ENCODE measurements at regions not wholly inside any gene's neighbourhood (a gene's known extent, or its start where the extent isn't known, plus 50 kb on each side); places are given as distances from the start of the nearest gene placed in this dataset.
A peak's percentile ranks its signal among the peaks of the same experiment; 100 is the strongest.
"Not testable (repeated sequence)": the region's sequence is repeated elsewhere in the genome, so short reads cannot be mapped to it uniquely, and the experiment has no call there.

DNA sequence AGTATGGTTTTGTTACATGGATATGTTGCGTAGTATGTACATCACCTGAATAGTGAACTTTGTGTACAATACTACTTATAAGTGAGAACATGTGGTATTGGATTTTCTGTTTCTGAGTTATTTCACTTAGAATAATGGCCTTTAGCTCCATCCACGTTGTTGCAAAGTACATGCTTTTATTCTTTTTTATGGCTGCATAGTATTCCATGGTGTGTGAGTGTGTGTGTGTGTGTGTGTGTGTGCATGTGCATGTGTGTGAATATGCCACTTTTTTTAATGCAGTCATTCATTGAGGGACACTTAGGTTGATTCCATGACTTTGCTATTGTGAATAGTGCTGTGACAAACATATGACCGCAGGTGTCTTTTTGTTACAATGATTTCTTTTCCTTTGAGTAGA is 147.8 kb downstream of the LEPR start:
- TF ChIP-seq, protein P1, sequence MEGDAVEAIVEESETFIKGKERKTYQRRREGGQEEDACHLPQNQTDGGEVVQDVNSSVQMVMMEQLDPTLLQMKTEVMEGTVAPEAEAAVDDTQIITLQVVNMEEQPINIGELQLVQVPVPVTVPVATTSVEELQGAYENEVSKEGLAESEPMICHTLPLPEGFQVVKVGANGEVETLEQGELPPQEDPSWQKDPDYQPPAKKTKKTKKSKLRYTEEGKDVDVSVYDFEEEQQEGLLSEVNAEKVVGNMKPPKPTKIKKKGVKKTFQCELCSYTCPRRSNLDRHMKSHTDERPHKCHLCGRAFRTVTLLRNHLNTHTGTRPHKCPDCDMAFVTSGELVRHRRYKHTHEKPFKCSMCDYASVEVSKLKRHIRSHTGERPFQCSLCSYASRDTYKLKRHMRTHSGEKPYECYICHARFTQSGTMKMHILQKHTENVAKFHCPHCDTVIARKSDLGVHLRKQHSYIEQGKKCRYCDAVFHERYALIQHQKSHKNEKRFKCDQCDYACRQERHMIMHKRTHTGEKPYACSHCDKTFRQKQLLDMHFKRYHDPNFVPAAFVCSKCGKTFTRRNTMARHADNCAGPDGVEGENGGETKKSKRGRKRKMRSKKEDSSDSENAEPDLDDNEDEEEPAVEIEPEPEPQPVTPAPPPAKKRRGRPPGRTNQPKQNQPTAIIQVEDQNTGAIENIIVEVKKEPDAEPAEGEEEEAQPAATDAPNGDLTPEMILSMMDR (IDR thresholded peaks at IDR 0.05; ENCODE audit: low read depth, low read length), result no peak
- DNase-seq (ENCODE audit: extremely low read depth, low read depth), result no peak

DNA sequence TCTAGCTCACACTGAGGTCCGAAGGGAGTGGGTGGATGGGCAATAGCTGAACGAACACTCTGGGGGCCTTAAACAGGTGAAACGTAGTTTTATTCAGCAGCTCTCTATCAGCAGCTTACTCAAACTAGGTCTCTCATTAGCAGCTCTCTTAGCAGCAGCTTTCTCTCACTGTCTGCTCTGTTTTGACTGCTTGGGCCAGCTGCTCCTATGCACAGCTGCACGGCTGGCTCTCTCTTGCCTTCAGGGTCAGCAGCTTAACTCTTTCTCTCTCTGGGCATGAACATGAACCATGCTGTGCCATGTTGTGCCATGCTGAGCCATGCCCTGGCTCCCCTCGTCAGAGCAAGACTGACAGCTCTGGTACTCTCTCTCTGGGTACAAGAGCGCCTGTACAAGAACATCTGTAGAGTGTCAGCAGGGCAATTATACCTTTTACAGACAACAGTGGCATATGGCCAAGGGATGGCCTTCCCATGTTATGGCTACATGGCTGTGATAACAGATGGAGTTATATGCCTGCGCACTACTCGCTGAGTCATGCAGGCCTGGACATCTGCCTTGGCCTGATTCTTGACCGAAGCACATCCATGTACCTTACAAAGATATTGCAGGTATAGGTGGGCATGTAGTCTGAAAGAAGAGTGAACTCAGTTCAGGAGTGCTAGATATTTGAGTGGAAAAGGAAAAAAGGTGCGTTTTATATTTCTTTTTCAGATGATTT is 152.4 kb downstream of the LEPR start:
- no peak for DNase-seq (ENCODE audit: extremely low read depth, low read depth)
- TF ChIP-seq, protein P1 (IDR thresholded peaks at IDR 0.05; ENCODE audit: low read depth, low read length), result no peak

DNA sequence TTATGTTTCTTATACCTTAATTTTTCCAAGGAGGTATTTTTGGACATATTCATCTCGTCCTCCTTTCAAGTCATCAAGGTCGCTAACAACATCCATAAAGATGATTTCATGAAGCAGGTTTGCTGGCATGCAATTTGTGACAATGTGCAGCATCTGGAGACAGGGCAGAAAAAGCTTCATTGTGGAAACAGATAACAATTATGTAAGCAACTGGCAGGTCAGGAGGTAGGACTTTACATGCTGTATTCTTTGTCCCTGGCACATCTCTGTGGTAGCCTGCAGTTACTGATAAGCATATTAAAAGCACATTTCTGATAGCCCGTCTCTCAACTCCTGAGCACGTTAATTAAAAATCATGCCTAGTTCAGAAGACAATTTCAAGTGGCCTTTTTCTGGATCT is 156.8 kb downstream of the LEPR start:
- no peak for DNase-seq (ENCODE audit: extremely low read depth, low read depth)

DNA sequence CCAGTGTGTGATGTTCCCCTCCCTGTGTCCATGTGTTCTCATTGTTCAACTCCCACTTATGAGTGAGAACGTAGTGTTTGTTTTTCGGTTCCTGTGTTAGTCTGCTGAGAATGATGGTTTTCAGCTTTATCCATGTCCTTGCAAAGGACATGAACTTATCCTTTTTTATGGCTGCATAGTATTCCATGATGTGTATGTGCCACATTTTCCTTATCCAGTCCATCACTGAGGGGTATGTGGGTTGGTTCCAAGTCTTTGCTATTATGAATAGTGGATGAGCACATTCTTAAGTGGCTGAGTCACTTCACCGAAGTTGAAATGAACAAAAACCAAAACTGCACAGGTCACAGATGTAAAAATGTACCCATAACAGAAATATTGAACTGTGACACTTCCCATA is 157.5 kb downstream of the LEPR start:
- DNase-seq (ENCODE audit: extremely low read depth, low read depth), result not testable (repeated sequence)

More for the DNA sequence above, 156.8 kb downstream of the LEPR start:
- TF ChIP-seq, protein P1 (IDR thresholded peaks at IDR 0.05; ENCODE audit: low read depth, low read length), result no peak

DNA sequence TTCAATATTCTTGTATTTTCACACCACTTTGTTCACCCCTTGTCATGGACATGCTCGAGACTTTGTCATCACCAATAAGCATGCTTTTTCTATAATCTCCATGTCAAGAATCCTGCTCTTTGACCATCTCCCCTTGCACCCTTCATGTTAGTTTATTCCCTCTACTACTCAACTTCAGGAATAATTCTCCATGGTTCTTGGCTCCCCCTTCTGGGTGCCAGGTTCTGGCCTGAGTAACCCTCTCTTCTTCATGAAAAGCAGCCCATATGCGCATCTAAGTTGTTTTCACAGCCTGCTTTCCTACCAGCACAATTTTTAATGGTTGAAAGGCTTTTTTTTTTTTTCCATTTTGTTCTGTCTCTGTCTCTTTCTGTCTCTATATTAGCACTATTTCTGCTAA is 160.7 kb downstream of the LEPR start:
- DNase-seq (ENCODE audit: extremely low read depth, low read depth), result no peak
- TF ChIP-seq, protein P1 (IDR thresholded peaks at IDR 0.05; ENCODE audit: low read depth, low read length), result peak; percentile 46

DNA sequence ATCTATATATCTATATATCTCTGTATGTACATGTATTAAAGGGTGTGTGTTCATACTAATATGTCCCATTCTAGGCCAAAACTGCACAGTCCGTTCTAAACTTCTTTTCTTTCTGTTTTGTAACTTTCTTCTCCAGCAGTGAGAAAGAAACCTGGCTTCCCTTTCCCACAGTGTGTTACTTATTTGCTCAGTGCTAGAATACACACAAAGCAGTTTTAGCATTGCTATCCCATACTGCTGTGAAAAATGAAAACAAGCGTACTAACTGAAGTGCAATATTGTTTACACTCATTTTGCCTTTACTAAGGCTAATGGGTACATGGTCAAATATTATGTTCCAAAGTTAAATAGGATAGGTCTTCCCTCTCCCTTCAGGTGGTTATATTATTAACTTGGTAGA is 163.9 kb downstream of the LEPR start:
- DNase-seq (ENCODE audit: extremely low read depth, low read depth), result no peak
- TF ChIP-seq, protein P1 (IDR thresholded peaks at IDR 0.05; ENCODE audit: low read depth, low read length), result no peak

DNA sequence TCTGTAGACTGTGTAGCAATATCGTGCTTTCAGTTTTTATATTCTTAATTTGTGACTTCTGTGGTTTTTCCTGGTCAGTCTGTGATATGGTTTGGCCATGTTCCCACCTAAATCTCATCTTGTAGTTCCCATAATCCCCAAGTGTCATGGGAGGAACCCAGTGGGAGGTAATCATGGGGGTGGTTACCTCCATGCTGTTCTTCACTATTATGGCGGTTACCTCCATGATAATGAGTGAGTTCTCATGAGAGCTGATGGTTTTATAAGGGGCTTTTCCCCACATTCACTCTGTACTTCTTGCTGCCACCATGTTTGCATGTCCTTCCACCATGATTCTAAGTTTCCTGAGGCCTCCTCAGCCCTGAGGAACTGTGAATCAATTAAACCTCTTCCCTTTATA is 169.8 kb downstream of the LEPR start:
- DNase-seq (ENCODE audit: extremely low read depth, low read depth), result no peak

More for the DNA sequence above, 169.8 kb downstream of the LEPR start:
- TF ChIP-seq, protein P1 (IDR thresholded peaks at IDR 0.05; ENCODE audit: low read depth, low read length), result no peak
